ENCODE measurements at regions not wholly inside any gene's neighbourhood (a gene's known extent, or its start where the extent isn't known, plus 50 kb on each side); places are given as distances from the start of the nearest gene placed in this dataset.

- TF ChIP-seq ZNF384 (IDR thresholded peaks at IDR 0.05) (no peak), SUZ12 (IDR thresholded peaks at IDR 0.05) (no peak), NFRKB (IDR thresholded peaks at IDR 0.05) (no peak), FOXM1 (IDR thresholded peaks at IDR 0.05; ENCODE audit: borderline replicate concordance) (no peak)
These were observed 384.6 kb upstream of the NCAM2 start for GRCh38 chr21:20613654-20614053.

Measured in HEK293T (cell line).